ENCODE measurements at regions not wholly inside any gene's neighbourhood (a gene's known extent, or its start where the extent isn't known, plus 50 kb on each side); places are given as distances from the start of the nearest gene placed in this dataset.
"Not testable (repeated sequence)": the region's sequence is repeated elsewhere in the genome, so short reads cannot be mapped to it uniquely, and the experiment has no call there.

- not testable (repeated sequence) for TF ChIP-seq CTCF (IDR thresholded peaks at IDR 0.05 in 8 of 11, conservative IDR thresholded peaks at IDR 0.05 in 3 of 11); POLR2A (IDR thresholded peaks at IDR 0.05)
Observed at GRCh38 chr16:18263046-18263445, 73.5 kb downstream of the NPIPA8 start.
